HG03095 (cell line): ENCODE measurements at regions not wholly inside any gene's neighbourhood (a gene's known extent, or its start where the extent isn't known, plus 50 kb on each side); places are given as distances from the start of the nearest gene placed in this dataset.
"Not testable (repeated sequence)": the region's sequence is repeated elsewhere in the genome, so short reads cannot be mapped to it uniquely, and the experiment has no call there.

ENCODE experiments used
- ATAC-seq: cut with Tn5 transposase; IDR thresholded peaks from one replicate; pipeline ENCODE4 v1.9.1; 2021; ENCODE audit warnings: moderate library complexity; ENCODE audit not compliant: unreplicated experiment

DNA sequence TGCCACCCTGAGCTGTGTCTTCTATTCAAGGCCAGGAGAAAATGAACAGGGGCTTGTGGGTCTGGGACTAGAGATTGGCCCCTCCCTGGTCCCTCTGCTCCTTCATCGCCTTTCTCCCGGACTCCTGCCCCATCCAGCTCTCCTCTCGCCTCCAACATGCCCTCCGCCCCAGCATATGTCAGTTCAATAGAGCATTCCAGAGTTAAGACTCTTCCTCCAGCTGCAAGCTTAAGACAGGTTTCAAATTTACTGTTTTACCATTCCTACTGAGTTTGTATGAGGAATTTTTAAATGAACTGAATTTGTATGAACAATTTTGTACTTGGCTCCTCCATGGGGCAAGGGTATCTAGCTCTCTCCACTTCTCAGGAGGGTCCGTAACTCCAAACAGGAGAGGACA lies 195.6 kb downstream of the TBC1D2B start:
- no peak for ATAC-seq

DNA sequence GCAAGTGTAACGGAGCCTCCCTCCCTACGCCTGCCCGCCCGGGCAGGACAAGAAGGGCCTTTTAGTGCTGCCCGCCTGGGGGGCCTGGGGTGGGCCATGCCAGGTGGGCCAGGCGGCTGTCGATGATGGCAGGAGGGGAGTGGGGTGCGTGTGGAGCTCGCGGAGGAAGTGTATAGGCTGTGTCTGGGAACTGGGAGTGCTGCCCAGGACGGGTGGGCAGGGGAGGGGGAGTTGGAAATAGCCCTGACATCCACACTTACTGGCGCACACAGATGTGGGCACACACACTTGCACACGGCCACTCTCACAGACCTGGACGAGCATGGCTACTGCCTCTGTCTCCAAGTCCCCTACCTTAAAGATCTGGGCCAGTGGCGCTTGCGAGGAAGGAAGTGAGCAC lies 196.0 kb downstream of the TBC1D2B start:
- ATAC-seq: not testable (repeated sequence)

DNA sequence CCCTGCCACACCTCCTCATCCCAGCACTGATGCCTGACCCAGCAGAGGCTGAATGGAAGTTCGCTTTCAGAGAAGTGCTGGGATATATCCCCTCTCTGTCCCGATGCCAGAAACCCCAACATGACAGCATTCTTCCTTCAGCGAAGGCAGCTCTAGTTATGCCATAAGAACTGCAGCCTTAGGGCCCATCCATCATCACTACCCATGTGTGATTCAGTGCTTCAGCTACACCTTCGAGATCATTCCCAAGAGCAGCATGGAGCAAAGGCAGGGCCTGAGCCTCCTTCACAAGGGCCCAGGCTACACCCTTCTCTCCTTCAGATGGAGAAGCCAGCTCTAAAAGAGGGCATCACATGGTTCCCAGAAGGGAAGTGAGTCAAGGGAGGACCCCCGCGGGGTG lies 198.0 kb downstream of the TBC1D2B start:
- not testable (repeated sequence) for ATAC-seq

DNA sequence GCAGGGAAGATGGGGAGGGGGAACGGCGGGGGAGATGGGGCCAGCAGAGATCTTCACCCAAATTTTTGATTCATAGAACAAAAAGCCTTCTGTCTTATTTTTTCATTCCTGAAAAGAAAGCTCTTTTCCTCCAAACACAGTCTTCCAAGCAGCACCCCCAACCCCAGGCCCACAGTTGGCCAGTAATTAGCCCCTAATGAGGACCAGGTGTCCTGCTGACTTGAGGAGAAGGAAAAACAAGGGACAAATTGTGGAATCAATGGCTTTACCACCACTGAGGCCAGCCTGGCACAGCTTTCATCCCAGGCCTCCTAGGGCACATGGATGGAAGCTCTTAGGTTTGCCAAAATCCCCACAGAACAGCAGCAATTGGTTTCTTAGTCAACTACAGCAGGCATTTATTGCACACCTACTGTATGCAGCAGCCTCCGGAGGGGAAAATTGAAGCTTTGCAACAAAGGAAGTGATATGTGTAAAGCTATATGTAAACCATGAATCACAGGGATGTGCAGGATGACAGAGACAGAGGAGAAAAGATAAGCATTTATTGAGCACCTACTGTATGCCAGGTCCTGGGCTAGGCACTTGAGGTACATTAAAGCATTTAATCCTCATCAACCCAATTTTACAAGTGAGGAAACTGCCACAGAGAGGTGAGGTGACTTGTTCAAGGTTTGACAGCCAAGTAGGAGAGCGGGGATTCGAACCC lies 199.5 kb downstream of the TBC1D2B start:
- ATAC-seq: no peak

DNA sequence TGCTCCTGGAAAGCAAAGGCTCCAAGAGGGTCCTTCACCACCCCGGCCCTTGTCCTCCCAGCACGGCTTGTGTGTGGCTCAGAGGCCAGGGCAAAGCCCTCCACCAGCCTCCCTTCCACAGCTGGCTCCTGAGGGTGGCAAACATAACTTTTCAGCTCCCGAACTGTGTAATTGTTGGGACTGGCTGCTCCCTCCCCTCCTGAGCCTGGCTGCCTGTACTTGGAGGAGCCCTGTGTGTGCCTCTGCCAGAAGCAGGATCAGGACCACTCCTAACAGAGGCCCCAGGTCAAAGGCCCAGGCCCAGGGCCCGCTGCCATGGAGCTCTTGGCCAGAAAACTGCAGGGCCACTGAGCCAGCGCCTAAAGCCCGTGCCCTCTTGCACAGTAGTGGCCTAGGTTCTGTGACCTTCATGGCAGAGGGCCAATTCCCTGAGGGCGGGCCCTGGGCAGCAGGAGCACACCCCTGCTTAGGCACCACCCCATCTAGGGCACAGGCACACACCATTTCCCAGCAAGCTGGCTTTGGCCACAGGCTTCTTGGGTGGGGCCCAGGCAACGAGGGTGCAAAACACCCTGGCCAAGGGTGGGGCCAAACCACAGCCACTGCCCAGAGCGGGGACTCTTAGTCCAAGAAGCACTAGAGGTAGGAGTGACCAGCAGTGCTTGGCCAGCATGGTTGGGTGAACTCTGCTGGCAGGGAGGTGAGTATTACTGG lies 201.2 kb downstream of the TBC1D2B start:
- ATAC-seq: not testable (repeated sequence)

DNA sequence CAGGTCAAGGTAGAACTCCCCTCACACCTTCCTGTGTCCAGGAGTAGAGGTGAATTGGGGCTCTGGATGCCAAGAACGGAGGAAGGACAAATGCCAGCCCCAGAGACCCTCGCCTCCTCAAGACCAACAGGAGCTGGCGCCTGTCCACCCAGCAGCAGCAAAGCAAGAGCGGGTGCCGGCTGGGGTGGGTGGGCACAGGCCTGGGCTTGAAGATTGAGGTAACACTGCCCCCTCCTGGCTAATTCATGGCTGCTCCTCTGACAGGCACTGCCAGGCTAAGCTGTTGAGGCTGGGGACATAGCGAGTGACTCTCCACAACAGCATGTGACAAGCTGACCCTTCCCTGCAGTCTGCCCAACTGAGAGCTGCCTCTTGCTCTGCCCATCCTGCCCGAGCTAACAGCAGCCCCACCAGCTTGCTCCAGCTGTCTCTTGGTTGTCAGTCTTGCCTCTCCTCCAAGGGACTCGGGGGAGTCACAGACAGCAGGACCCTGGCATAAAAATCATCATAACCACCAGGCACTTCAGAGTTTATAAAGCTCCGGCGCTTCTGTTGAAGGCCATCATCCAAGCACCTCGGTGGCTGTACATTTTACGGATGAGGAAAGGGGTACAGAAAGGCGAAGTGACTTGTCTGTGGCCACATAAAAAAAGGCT lies 202.3 kb downstream of the TBC1D2B start:
- not testable (repeated sequence) for ATAC-seq

DNA sequence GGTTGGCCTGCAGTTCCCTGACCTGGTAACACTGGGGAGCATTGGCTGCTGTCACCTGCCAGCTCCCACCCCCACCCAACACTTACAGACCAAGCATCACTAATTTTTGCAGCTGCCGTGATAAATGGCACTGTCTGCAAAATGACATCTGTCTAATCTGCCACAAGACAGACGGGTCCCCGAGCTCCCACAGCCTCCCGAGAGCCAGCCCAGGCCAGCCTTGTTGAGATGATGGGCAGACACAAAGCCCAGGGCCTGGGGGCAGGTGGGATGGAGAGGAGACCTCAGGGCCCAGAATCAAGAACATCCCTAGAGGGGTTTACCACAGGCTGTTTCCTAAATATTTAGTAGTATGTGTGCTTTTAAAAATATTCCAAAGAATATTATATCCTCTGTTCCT lies 203.4 kb downstream of the TBC1D2B start:
- no peak for ATAC-seq

DNA sequence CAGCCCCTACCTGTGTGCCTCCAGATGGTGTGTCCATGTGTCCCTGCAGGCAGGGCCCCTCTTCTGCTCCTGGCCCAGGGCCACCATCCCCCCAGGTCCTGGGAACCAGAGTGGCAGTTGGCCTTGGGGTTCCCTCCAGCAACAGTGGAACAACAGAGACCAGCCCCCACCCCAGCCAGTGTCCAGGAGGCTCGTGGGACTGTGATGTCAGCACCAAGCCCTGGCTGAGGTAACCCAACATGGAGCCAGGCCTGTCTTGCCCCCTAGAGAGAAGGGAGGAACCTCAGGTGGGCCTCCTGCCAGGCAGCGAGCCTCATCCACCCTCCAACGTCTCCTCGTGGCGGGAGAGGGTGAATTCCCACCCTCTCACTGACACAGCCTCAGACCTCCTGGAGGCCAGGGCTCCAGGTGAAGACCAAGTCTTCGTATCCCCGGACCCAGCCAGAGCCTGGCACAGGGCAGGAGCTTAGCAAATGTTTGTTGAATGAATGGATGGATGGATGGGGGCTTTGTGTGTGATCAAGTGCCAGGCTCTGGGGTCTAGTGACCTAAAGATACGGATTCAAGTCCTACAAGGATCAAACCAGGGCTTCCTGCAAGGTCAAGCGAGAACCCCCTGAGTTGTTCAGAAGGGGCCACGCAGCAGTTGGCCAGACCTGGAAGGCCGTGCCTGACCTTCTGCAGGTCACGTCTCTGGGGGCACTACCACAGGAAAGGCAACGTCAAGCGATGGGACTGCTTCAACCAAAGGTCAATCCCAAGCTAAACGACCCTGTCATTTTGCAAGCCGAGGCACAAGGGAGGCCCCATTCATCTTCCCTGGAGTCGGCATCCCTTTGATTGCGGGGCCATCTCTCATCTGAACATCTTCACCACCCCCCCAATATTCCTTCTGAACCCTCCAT lies 204.7 kb downstream of the TBC1D2B start:
- not testable (repeated sequence) for ATAC-seq

DNA sequence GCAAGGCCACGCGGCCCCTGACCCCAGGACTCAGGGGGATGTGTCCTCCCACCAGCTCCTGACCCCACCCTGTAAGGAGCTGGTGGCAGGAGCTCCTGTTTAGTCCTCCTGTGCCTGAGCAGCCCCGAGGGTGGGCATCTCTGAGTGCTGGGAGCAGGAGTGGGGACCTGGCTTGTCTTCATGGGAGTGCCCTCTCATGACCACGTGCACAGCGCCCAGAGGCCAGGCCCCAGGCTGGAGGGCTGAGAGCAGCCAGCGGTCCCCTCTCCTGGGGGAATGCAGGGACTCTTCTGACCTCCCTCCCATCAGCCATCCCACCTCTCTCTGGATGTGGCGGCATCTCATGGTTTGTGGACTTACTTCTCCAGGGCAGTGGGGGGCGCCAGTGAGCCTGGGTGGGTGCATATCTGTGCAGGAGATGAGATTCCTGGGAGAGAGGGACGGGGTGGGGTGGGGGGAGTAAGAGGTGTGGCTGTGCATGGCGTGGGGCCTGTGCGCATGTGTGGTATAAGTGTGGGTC lies 205.6 kb downstream of the TBC1D2B start:
- no peak for ATAC-seq

DNA sequence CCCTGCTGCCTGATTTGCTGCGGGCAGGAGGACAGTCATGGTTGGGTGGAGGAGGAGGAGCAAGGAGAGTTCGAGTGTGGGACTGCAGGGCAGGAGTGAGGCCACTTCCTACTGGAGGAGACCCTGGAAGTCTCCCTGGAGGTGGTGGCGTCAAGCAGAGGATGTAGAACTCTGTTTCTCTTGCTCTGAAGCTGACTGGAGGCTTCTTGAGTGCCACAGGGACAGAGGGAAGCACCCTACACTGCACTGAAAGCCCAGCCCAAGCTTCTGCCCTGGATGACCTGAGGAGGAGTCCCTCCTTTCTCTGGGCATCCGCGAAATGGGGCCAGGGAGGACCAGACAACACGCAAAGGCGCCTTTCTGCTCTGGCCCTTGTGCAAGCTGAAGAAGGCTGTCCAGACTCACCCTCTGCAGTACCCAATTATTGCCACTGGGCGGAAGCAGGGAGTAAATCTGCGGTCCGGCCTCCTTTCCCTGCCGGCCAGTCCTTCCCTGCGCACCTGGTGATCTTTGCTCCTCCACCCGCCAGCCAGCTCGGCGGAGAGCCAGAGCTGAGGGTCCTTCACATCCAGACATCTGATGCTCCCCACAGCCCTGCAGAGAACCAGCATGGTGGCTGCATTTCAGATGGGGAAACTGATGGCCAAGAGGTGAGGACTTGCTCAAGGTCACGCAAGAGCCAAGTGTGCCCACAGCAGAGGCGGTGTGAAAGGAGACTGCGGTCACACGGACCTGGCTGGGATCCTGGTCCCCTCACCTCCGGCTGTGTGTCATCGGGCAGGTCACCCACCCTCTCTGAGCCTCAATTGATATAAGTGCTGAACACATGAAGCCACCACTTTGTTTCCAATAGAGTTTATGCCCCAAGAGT lies 207.1 kb downstream of the TBC1D2B start:
- no peak for ATAC-seq

DNA sequence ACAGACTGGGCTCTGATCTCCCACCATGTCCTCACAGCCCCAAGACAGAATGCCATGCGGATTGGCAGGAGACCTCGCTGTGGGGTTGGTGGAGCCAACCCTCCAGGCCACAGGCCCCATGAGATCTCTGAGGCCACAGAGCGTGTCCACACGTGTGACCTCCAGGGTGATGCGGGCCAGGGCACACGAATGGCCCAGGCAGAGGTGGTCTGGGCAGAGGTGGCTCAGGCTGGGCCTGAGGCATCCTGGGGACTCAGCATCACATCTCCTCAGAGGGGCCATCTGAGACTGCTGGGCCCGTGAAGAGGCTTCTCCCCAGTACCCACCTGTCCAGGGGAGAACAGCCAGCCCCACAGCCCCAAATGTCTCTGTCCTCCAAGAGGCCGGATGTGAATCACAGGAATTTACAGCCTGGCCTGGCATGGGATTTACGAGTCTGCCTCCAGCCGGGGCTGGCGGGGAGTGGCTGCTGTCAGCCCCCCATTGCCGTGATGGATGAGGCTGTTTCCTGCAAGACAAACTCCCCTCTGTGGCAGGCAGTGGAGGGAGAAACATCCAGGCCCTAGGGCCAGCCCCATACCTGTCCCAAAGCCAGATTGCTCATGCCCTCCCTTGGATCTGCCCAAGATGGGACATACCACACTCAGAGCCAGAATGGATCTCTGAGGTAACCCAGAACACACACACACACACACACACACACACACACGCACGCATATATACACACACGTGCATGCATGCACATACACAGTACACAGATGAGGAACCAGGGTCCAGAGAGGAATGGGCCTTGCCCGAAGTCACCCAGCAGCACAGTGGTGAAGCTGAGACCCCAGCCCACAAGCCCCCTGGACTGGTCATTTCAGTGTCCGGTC lies 208.3 kb downstream of the TBC1D2B start:
- ATAC-seq: no peak

DNA sequence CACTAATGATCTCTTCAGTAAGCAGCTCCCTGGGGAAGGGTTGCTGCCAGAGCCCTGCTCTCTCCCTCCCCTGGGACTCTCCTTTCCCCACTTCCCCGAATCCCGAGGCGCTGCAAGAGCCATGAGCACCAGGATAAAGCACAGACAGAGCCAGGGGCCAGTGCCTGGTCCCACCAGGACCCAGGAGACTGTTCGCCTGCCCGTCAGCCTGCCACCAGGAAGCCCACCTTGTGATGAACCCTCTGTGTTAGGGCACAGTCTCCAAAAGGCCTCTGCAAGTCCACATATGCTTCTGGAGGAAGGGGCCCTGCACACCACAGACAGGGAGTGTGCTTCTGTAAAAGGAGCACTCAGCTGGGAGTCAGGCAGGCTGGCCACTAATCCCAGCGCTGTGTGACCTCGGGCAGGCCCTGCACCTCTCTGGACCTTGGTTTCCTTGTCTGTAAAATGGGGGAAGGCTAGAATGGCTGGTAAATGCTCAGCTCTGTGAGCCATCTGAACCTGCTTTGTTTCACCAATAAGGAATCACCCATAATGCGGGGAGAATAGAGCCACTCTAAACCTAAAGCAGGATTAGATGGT lies 209.4 kb downstream of the TBC1D2B start:
- not testable (repeated sequence) for ATAC-seq

DNA sequence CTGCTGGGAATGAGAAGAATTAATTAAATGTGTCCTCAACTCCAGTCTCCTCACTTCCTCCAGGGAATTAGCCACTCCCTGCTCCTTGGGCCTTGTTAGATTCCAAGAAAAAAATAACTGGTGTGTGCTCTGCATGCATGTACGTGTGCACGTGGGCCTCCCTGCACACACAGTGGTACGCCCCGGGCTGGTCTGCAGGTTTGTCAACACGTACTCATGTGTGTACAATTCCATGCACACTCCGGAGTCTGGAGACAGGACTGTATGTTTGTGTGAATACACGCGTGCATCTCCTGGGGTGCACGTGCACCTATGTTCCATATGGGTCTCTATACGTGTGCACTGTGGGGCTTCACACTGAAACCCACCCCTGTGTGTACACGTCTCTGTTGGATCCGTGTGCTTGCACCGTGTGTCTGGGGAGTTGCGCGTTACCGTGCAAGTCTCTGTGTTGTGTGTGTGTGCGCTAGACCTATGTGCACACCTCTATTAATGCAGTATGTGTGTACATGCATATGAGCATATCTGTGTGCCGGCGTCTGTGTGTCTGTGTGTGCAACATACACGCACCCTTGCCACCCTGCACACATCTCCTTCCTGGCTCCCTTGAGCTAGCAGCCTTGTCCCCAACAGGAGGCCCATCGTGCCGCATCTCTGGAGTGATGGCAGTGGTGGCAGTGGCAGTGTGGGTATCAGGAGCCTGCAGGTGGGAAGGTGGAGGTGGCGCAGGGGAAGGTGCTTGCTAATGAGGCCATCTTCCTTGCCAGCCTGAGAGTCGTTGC lies 210.1 kb downstream of the TBC1D2B start:
- no peak for ATAC-seq

DNA sequence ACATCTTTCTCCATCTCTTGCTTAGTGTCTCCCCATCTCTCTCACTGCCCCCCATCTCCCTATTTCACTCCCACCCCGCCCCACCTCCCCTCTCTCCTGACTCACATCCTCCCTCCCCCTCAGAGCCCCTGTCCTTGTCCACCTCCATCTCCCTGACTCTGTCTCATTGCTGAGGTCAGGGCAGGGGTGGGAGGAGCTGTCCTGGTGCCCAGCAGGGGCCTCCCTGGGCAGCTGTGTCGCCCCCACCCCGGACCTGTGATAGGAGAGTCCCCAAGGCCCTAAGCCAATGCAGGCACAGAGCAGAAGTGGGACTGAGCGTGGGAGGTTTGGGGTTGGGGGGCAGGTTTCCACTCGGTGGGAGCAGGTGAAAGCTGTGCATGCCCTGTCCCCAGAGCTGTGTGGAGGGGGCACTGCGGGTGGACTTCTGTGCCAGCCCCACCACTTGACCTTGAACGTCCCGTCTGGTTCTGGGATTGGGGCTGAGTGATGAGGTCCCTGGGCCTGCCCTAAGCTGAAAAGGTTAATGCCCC lies 210.8 kb downstream of the TBC1D2B start:
- no peak for ATAC-seq

DNA sequence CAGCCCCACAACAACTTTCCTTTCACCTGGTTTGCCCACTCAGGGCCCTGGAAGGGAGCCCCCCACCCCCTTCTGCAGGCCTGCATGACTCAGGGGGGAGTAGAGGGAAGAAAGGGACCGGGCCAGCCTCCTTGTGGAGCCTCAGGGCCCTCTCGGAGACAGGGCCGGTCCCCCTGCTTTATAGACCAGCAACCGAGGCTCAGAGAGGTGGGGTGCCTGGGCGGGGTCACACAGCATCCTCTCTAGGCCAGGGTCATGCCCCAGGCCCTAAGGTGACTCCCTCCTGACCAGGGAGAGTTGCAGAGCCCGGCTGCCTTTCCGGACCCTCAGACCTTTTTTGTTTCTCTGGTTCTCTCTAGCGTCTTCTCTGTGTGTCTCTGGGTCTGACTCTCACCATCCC lies 211.3 kb downstream of the TBC1D2B start:
- no peak for ATAC-seq

DNA sequence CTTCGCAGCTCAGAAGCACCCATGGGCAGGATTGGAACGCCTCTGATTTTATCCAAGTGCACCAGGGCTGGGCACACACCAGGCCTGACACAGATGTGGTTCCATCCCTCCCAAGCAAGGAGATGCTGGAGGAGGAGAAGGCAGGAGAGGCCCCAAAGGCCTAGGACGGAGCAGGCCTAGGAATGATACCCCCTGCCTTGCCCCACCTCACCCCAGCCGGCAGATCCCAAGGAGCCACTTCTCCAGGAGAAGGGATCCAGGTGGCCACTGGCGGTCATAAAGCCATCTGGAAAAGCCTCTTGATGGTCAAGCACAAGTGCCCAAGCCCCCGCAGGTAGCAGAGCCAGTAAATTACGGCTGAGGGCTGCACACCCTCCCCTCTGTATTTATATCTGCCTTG lies 211.8 kb downstream of the TBC1D2B start:
- no peak for ATAC-seq

DNA sequence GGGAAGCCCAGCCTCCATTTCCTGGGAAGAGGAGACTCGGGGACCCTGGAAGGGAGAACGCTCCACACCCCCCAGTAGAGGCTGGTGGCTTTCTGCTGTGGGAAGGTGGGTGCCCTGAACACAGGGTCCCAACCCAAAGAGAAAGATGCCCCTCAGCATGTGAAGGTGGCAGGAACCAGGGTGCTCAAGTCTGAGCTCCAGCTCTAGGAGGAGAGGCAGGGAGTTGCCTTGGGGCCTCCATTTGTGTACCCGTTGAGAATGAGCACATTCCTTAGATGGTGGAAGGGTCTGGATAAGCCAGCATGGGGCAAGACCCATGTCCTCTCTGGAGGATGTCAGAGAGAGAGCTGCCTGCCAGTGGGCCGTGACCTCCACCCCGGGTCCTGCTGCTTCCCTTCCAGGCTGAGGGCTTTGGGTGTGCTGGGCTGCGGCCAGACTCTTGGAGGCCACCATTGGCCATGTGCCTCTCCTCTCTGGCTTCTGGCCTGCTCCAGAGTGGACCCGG lies 212.4 kb downstream of the TBC1D2B start:
- ATAC-seq: no peak
